ENCODE measurements at regions not wholly inside any gene's neighbourhood (a gene's known extent, or its start where the extent isn't known, plus 50 kb on each side); places are given as distances from the start of the nearest gene placed in this dataset.

DNA sequence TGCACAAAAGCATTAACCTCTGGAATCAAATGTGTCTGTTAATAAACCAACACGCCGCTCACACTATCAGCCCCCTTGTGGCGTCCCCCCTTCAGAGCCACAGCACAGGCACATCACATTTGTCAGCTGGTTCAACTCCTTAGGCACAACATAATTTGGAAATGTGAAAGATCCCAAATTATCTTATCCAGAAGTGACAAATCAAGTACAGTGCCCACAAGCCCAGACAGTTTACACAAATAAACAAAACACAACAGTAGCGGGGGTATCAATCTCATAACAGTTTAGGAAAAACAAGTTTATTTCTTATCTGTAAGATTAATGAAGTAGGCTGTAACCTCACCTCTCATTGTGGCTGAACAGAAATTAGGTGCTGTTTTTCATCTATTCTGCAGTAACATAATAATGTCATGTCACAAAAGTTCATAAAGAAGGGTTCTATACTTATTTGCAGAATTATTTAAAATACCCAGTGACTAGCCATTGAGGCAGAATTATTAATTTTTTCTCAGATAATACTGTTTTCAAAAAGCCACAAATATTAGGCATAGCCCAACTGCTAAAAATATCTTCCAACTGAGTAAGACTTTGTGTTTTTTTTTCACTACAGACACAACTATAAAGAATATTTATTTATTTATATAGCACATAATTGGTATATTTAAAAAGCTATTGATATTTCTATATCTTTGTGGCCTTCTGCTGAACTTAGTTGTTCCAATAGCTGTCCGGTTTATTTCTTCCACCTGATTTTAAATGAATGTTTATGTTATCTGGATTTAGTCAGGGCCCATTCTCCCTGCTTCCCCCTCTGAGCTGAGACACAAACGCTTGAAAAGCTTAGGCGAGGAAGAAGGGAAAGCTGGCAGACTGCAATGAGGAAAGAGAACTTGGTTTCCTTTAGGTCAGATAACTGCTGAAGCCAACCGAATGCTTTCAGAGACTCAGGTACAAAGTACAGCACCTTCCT is 214.7 kb downstream of the QDPR start:
- Mint-ChIP-seq H3K36me3 (ENCODE audit: low read depth) (no peaks in the 10 kb centered on the region), H3K27ac (no peak overlapping the region), H3K4me3 (no peak overlapping the region), H3K27me3 (peaks cover 24% of the 10 kb centered on the region), H3K4me1 (no peaks in the 10 kb centered on the region), H3K9me3 (no peaks in the 10 kb centered on the region)
- no peak for ATAC-seq (replicated peaks)

DNA sequence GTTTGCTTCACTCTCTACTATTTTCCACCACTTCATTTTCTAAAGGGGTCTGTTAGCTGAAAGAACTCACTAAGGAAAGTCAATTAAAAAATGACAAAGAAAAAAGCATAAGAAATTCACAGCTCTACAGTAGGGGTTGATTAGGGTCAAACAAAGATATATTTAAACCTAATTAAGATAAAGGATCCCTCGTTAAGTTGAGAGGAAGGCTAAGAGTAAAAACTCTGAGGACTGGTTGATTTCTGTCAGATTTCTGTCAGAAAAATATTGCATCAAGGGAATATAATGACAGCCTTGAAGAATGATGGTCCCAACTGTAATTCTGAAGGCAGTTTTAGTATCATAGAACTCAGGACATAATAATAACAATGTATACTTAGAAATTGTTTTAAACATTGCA is 218.0 kb downstream of the QDPR start:
- Mint-ChIP-seq H3K27me3 (peaks cover 13% of the 10 kb centered on the region), H3K27ac (no peak overlapping the region), H3K4me1 (no peaks in the 10 kb centered on the region), H3K36me3 (ENCODE audit: low read depth) (no peaks in the 10 kb centered on the region), H3K4me3 (no peak overlapping the region), H3K9me3 (no peaks in the 10 kb centered on the region)
- no peak for ATAC-seq (replicated peaks)

DNA sequence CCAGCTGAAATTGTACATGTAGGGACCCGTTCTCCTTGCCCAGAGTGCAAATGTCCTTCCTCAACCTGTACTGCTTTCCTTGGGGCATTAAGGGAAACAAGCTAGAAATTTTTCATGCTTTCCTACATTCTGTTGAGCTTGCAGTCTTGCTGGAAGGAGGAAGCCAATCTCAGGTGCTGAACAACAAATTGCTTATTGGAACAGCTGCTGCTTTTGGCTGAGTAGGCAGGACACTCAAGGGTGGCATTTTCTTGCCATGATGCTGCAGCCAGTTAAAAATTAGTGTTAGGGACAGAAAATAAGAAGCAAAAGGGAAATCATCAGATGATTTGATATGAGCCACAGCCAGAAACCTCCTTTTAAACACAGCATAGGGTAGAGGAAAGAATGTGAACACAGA is 223.7 kb downstream of the QDPR start:
- H3K4me1 Mint-ChIP-seq: no peaks in the 10 kb centered on the region
- H3K4me3 Mint-ChIP-seq: no peak overlapping the region
- ATAC-seq (replicated peaks): no peak
- no peaks in the 10 kb centered on the region for H3K9me3 Mint-ChIP-seq
- no peak overlapping the region for H3K27ac Mint-ChIP-seq
- H3K36me3 Mint-ChIP-seq (ENCODE audit: low read depth): no peaks in the 10 kb centered on the region
- peaks cover 11% of the 10 kb centered on the region for H3K27me3 Mint-ChIP-seq

DNA sequence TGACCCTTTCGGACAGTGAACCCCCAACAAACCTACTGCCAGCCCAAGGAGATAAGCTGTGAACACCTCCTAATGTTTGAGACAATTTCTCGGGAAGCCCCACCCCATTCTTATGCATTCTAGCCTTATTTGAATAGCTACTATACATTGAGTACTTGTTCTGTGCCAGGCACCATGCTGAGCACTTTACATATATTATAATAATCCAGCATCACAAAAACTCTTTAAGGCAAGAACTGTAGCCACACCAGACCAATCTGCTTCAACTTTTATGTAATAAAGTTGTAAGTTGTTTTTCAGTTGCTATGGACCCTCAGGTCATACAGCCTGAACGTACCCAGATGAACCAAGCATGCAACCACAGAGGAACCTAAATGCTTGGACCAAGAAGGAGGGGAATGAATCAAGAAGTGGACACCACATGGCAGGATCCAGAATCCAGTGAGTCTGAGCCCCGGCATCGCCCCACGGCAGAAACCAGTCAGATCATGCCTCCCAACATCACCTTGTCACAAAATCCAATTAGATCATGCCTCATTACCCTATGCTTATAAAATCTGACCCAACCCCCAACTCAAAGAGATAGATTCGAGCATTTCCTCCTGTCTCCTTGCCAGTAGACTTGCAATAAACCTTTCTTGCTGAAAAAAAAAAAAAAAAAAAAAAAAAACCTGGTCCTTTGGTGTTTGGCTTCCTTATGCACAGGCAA is 225.0 kb downstream of the QDPR start:
- Mint-ChIP-seq H3K36me3 (ENCODE audit: low read depth) (no peaks in the 10 kb centered on the region), H3K4me1 (no peaks in the 10 kb centered on the region), H3K27me3 (peaks cover 11% of the 10 kb centered on the region), H3K4me3 (no peak overlapping the region), H3K9me3 (no peaks in the 10 kb centered on the region), H3K27ac (no peak overlapping the region)
- ATAC-seq (replicated peaks): no peak

DNA sequence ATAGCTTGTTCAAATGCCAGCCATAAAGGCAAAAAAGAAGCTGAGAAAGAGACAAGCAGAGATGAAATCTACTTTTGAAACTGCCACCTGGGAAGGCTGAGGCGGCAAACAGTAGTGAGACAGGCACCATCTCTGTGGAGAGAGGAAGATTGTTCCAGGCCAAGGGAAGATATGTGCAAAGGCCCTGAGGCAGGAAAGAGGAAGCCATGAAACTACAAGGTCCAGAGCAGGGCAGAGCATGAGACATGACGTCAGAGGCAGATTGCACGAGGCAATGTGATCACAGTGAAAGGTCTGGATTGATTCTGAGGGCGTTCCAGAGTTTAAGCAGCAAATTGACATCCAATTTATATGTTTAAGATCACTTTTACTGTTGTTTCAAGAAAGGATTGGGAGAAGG is 226.1 kb downstream of the QDPR start:
- H3K4me3 Mint-ChIP-seq: no peak overlapping the region
- H3K9me3 Mint-ChIP-seq: no peaks in the 10 kb centered on the region
- no peaks in the 10 kb centered on the region for H3K36me3 Mint-ChIP-seq (ENCODE audit: low read depth)
- no peak overlapping the region for H3K27ac Mint-ChIP-seq
- H3K27me3 Mint-ChIP-seq: peaks cover 11% of the 10 kb centered on the region
- no peaks in the 10 kb centered on the region for H3K4me1 Mint-ChIP-seq
- no peak for ATAC-seq (replicated peaks)

DNA sequence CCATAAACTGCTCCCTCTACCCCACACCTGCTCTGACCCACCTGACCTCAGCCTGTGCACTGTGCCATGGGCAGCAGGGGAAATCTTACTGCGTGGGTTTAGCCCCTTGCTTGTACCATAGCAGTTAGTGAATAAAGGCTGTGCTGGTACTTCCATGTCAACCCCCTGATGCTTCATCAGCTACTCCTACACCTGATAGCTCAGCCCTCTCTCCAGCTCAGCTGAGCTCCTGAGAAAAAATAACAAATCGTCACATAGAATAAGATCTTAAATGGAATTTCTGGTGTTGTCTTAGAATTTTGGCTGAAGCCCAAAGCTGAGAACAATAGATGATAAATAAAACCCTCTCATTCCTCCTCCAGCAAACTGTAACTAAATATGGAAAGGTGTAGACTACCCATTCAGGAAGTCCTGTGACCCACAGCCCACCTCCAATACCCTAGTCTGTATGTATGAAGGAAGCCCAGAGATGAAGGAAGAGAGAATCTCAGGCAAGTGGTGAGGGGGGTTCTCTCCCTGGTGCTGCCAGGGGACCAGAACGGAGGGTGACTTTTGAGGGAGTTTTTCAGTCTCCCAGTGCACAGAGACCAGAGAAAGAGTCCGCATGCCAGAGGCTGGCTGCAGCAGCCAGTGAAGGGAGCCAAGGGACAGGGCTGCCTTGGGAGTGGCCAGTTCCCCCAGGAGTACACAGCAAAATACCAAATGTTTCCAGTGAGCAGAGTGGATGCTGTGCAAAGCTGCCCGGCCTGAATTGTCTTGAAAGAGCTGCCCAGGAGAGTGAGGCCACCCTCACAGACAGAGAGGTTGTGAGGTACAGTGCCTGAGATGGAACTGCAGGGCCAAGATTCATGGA is 227.3 kb downstream of the QDPR start:
- H3K9me3 Mint-ChIP-seq: no peaks in the 10 kb centered on the region
- no peak overlapping the region for H3K27ac Mint-ChIP-seq
- peaks cover 13% of the 10 kb centered on the region for H3K27me3 Mint-ChIP-seq
- H3K4me3 Mint-ChIP-seq: no peak overlapping the region
- H3K4me1 Mint-ChIP-seq: no peaks in the 10 kb centered on the region
- no peak for ATAC-seq (replicated peaks)
- no peaks in the 10 kb centered on the region for H3K36me3 Mint-ChIP-seq (ENCODE audit: low read depth)

DNA sequence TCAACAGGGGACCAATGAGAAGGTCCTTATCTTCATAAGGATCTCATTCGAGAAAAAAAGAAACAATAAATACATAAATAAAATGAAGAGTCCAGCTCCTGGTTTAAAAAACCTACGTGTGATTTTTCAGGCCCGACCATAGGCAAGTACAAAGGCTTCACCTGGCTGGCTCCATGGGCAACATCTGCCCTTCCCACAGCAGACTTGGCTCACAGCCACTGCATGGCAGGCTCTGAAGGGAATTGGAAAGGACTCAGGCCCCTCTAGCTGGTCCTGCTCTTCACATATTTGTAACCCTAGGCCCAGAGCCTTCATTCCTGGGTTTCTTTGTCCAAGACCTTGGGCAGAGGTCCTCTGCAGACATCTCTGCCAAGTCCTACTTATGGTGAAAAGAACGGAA is 228.1 kb downstream of the QDPR start:
- Mint-ChIP-seq H3K27me3 (peaks cover 16% of the 10 kb centered on the region), H3K4me1 (no peaks in the 10 kb centered on the region), H3K36me3 (ENCODE audit: low read depth) (no peaks in the 10 kb centered on the region), H3K4me3 (no peak overlapping the region), H3K27ac (no peak overlapping the region), H3K9me3 (no peaks in the 10 kb centered on the region)
- ATAC-seq (replicated peaks): no peak

DNA sequence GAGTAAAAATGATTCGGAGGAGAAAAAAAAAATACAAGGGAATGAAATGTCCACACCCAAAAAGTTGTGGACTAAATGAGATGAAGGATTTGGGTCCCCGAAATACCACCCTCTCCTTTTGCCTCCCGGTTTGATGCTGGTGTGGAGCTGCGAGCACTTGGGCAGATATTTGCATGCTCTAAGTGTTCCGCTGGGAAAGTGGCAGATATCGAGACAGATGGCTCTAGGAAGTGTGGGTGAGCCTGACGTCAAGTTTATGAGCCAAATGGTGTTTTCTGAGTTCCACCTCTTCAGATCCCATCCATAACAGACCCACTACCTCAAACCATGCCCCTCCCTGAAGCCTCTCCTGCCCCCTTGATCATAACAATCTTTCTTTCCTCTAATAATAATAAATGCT is 228.6 kb downstream of the QDPR start:
- Mint-ChIP-seq H3K27ac (no peak overlapping the region), H3K36me3 (ENCODE audit: low read depth) (no peaks in the 10 kb centered on the region), H3K4me1 (no peaks in the 10 kb centered on the region), H3K27me3 (peaks cover 16% of the 10 kb centered on the region), H3K9me3 (no peaks in the 10 kb centered on the region), H3K4me3 (no peak overlapping the region)
- ATAC-seq (replicated peaks): no peak

DNA sequence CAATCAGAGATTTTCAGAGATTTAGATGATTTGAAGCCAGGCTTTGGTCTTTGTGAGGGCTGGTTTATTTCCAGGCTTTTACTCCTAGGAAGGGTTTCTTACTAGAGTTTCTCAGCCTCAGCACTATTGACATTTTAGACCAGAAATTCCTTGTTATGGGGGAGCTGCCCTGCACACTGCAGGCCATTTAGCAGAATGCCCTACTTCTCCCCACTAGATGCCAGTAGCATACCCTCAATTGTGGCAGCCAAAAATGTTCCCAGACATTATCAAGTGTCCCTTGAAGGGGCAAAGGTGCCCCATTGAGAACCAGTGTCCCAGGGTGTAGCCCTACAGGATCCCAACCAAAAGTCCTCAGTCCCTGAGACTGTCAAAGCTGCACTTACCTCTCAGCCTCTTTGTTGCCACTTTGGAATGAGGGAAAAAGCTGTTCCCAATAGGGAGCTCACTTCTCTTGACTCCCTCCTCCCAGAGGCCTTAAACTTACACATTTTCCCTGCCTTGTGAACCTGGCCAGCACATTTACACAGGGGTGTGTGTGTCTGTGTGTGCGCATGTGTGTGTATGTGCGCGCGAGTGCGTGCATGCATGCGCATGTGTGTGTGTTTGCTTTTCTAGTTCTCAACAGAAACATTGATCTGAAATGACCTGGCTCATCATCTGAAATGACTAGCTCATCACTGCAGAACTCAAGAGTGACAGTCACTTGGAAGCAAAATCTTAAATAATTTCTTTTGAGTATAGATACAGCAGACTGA is 231.4 kb downstream of the QDPR start:
- H3K36me3 Mint-ChIP-seq (ENCODE audit: low read depth): no peaks in the 10 kb centered on the region
- no peak overlapping the region for H3K27ac Mint-ChIP-seq
- ATAC-seq (replicated peaks): no peak
- H3K9me3 Mint-ChIP-seq: no peaks in the 10 kb centered on the region
- H3K4me1 Mint-ChIP-seq: no peaks in the 10 kb centered on the region
- H3K27me3 Mint-ChIP-seq: peaks cover 12% of the 10 kb centered on the region
- no peak overlapping the region for H3K4me3 Mint-ChIP-seq

DNA sequence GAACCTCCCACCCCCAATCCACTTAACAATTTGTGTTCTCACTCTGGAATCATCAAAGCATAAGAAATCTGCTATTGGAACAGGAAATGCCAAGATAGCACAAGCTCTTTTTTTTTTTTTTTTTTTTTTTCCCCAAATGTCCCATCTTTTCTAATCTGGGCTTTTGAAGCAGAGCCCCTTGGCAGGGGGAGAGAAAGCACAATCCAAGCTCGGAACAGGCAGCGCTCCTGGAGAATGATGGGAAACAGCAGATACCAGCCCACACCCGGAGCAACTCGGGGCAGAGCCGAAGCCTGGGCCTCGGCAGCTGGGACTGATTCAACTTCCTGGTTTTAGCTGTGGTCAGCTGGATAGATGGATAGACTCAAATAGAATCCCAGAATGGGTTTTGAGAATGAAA is 235.1 kb downstream of the QDPR start:
- Mint-ChIP-seq H3K27ac (no peak overlapping the region), H3K4me3 (no peak overlapping the region)
- ATAC-seq (replicated peaks): no peak

DNA sequence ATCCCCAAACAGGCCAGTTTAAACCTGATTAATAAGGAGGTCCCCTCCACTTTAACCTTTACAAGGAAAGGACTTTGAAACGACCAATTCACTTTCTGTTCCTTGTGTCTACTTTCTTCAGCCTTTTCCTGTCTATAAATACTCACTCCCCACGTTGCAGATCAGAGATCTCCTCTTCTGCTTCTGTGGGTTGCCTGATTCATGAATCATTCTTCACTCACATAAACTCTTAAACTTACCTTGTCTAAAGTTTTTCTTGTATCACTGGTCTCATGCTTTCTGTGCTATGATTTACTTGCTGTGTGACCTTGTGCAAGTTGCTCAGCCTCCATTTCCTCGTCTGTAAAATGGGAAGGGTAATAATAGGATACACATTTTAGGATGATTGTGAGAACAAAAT is 236.1 kb downstream of the QDPR start:
- H3K36me3 Mint-ChIP-seq (ENCODE audit: low read depth): no peaks in the 10 kb centered on the region
- H3K4me1 Mint-ChIP-seq: no peaks in the 10 kb centered on the region
- no peak overlapping the region for H3K27ac Mint-ChIP-seq
- ATAC-seq (replicated peaks): no peak
- H3K4me3 Mint-ChIP-seq: no peak overlapping the region
- H3K9me3 Mint-ChIP-seq: no peaks in the 10 kb centered on the region
- peaks cover 5% of the 10 kb centered on the region for H3K27me3 Mint-ChIP-seq

More for the DNA sequence above, 235.1 kb downstream of the QDPR start:
- peaks cover 5% of the 10 kb centered on the region for H3K27me3 Mint-ChIP-seq
- H3K9me3 Mint-ChIP-seq: no peaks in the 10 kb centered on the region
- no peaks in the 10 kb centered on the region for H3K4me1 Mint-ChIP-seq
- H3K36me3 Mint-ChIP-seq (ENCODE audit: low read depth): no peaks in the 10 kb centered on the region

DNA sequence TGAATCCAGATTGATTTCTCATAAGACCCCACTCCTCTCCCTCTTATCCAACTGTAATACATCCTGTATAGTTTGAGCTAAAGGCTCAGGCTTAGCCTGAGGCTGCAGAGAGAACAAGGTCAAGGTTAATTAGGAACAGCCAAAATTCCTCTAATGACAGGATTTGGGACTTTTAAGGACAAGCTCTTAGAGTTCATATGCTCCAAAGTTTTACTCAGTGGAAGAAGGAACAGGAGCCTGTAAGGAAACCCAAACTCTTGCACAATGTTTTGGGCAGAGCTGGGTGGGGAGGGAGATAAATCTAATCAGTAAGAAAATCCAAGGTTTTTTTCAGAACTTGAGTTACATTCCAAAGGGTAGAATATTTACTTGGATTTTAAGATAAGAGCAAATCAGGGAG is 238.8 kb downstream of the QDPR start:
- ATAC-seq (replicated peaks): no peak

DNA sequence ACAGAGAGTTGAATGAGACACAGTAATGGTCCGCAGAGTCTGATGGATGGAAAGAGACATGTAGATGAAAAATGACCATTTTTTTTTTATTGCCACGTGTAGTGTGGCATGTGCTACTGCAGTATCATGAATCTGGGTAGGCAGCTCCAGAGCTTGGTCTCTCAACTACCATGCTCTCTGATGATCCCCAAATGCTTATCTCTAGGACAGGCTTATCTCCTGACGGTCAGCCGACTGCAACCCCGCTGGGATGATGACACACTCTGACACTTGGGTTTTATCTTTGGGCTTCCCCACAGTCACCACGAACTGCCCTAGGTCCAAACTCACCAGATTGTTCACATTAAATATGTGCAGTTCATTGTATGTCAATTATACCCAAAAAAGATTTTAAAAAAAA is 239.7 kb downstream of the QDPR start:
- Mint-ChIP-seq H3K27me3 (peaks cover 27% of the 10 kb centered on the region), H3K36me3 (ENCODE audit: low read depth) (no peaks in the 10 kb centered on the region), H3K4me1 (no peaks in the 10 kb centered on the region), H3K27ac (no peak overlapping the region), H3K4me3 (no peak overlapping the region), H3K9me3 (no peaks in the 10 kb centered on the region)
- ATAC-seq (replicated peaks): no peak

More for the DNA sequence above, 238.8 kb downstream of the QDPR start:
- Mint-ChIP-seq H3K4me3 (no peak overlapping the region), H3K27ac (no peak overlapping the region), H3K27me3 (peaks cover 19% of the 10 kb centered on the region), H3K4me1 (no peaks in the 10 kb centered on the region), H3K36me3 (ENCODE audit: low read depth) (no peaks in the 10 kb centered on the region), H3K9me3 (no peaks in the 10 kb centered on the region)

DNA sequence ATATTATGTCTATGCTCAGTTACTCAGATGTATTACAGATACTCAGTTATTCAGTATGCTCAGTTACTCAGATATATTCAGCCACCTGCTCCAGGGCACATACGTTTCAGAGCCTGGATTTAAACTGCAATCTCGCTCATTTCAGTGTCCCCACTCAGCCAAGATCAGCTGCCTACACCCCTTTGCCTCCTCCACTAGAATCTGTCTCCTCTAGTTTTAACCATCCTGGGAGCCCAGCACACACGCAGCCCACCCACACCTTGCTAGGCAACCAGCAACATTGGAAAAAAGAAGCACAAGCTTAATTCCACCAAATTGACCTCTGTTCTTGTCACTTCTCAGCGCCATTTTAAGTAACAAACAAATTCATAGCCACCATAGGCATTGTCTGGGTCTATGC is 246.2 kb downstream of the QDPR start:
- Mint-ChIP-seq H3K36me3 (ENCODE audit: low read depth) (no peaks in the 10 kb centered on the region), H3K27me3 (peaks cover 45% of the 10 kb centered on the region), H3K4me1 (no peaks in the 10 kb centered on the region), H3K4me3 (no peak overlapping the region), H3K27ac (no peak overlapping the region), H3K9me3 (no peaks in the 10 kb centered on the region)
- no peak for ATAC-seq (replicated peaks)

Measured in activated T-helper 17 cell treated with anti-CD3 and anti-CD28 coated beads, Interleukin-2, amount 50 U/mL, for 72 hours (primary cell).